ENCODE measurements at regions not wholly inside any gene's neighbourhood (a gene's known extent, or its start where the extent isn't known, plus 50 kb on each side); places are given as distances from the start of the nearest gene placed in this dataset.

DNA sequence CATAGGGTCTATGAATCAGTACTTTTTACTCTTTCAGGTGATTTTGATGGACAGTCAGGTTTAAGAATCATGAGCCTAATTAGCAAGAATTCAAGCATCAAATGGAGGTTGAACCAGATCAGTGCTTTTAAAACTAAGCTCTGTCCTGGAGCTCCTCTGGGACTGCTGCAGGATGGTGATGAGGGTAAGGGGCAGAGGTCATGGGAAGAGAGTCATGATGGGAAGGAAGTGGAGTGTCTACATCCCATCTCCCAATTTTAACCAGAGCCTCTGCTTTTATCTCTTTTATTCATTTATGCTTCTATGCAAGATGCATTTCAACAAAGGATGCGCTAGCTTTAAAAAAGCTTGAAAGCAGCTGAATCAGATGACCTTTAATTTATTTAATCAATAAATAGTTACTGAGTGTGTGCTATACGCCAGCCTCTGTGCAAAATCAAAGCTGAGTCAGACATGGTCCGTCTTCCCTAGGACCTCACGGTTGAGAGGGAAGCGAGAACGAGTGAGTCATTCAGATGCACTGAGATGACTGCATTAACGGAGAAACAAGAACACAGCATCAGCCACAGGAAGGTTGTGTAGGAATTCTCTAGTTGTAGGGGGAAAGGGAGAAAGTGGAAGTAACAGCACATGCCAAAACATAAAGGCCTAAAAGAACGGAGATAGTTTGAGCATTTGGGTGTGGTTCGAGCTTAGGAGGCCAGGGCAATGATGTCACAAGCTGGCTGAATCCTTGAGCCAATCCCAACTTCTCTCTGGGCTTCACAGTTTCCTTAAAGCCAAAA lies 441.6 kb upstream of the BRINP1 start:
- H3K4me3 ChIP-seq: no peak overlapping the region
- H3K27ac ChIP-seq: no peak overlapping the region
- H3K4me1 ChIP-seq: no peaks in the 10 kb centered on the region
- ATAC-seq (no peak), DNase-seq (no peak)
- no peaks in the 10 kb centered on the region for H3K27me3 ChIP-seq (ENCODE audit: low read depth)
- intact Hi-C loops (cut with DNase I): no loop called here
- H3K36me3 ChIP-seq: no peaks in the 10 kb centered on the region
- no peaks in the 10 kb centered on the region for H3K9me3 ChIP-seq
- TF ChIP-seq, protein P1, sequence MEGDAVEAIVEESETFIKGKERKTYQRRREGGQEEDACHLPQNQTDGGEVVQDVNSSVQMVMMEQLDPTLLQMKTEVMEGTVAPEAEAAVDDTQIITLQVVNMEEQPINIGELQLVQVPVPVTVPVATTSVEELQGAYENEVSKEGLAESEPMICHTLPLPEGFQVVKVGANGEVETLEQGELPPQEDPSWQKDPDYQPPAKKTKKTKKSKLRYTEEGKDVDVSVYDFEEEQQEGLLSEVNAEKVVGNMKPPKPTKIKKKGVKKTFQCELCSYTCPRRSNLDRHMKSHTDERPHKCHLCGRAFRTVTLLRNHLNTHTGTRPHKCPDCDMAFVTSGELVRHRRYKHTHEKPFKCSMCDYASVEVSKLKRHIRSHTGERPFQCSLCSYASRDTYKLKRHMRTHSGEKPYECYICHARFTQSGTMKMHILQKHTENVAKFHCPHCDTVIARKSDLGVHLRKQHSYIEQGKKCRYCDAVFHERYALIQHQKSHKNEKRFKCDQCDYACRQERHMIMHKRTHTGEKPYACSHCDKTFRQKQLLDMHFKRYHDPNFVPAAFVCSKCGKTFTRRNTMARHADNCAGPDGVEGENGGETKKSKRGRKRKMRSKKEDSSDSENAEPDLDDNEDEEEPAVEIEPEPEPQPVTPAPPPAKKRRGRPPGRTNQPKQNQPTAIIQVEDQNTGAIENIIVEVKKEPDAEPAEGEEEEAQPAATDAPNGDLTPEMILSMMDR (IDR thresholded peaks at IDR 0.05): no peak

DNA sequence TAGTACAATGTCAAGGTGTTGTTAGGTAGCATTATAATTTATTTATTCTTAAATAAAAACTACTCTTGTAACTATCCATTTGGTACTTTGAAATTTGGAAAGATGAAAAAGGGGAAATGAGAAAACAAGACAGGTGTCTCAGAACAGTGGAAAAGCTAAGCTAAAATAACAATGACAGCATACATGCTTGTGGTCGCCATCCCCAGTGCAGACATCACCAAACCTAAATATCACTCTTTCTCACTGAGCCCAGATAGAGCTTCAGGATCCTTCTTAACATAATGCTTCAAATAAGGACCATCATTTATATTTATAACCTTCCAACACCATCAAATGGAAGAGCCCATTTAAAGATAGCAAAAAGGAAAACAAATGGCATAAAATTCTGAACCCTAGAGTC lies 434.4 kb upstream of the BRINP1 start:
- no peaks in the 10 kb centered on the region for H3K27me3 ChIP-seq (ENCODE audit: low read depth)
- peaks cover 14% of the 10 kb centered on the region for H3K4me1 ChIP-seq
- ATAC-seq (no peak), DNase-seq (no peak)
- no peaks in the 10 kb centered on the region for H3K36me3 ChIP-seq
- TF ChIP-seq, protein P1 (IDR thresholded peaks at IDR 0.05): no peak
- no peak overlapping the region for H3K4me3 ChIP-seq
- no peaks in the 10 kb centered on the region for H3K9me3 ChIP-seq
- intact Hi-C loops (cut with DNase I): no loop called here
- no peak overlapping the region for H3K27ac ChIP-seq

DNA sequence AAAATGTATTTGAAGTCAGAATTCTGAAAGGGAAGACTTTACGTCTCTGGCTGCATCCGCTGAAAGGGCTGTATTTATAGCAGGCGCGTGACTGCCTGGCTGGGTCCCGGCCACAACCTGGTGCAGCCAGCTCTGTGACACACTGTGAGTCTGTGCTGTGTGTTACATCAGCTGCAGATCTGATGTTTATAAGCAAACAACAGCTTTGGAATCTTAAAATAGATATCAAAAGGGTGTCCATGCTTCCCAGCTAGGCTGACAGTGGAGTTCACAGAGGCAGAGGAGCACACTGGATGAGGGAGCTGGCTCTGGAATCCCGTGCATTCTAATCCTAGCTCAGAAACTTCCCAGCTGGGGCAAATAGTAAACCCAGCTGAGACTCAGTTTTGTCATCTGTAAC lies 433.4 kb upstream of the BRINP1 start:
- intact Hi-C loops (cut with DNase I): no loop called here
- H3K36me3 ChIP-seq: no peaks in the 10 kb centered on the region
- H3K4me3 ChIP-seq: no peak overlapping the region
- no peaks in the 10 kb centered on the region for H3K9me3 ChIP-seq
- no peaks in the 10 kb centered on the region for H3K27me3 ChIP-seq (ENCODE audit: low read depth)
- TF ChIP-seq, protein P1 (IDR thresholded peaks at IDR 0.05): no peak
- ATAC-seq: peak; percentile 24 to 75
- peaks cover 14% of the 10 kb centered on the region for H3K4me1 ChIP-seq
- H3K27ac ChIP-seq: peak overlapping the region; percentile 25
- DNase-seq: peak; percentile 45

DNA sequence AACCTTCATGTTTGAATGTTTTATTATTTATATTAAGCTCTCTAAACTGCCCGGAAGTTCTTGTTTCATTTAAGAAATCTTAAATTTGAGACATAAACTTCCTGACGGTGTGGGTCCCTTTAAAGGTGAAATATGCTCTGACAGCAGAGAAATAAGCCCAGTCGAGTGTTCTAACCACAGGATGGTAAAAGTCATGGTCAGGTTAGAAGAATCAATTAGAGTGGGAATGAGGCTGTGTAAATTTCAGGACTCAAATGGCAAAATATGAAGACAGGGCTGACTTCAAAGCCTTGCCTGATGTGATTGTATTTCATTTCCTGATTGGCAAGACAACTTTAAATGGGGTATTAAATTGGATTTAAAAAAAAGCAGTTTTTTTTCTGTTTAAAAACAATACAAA lies 432.9 kb upstream of the BRINP1 start:
- DNase-seq (no peak), ATAC-seq (no peak)
- H3K9me3 ChIP-seq: no peaks in the 10 kb centered on the region
- H3K27me3 ChIP-seq (ENCODE audit: low read depth): no peaks in the 10 kb centered on the region
- intact Hi-C loops (cut with DNase I): no loop called here
- no peak overlapping the region for H3K4me3 ChIP-seq
- H3K27ac ChIP-seq: peak overlapping the region; percentile 25
- H3K36me3 ChIP-seq: no peaks in the 10 kb centered on the region
- peaks cover 14% of the 10 kb centered on the region for H3K4me1 ChIP-seq
- TF ChIP-seq, protein P1 (IDR thresholded peaks at IDR 0.05): no peak

DNA sequence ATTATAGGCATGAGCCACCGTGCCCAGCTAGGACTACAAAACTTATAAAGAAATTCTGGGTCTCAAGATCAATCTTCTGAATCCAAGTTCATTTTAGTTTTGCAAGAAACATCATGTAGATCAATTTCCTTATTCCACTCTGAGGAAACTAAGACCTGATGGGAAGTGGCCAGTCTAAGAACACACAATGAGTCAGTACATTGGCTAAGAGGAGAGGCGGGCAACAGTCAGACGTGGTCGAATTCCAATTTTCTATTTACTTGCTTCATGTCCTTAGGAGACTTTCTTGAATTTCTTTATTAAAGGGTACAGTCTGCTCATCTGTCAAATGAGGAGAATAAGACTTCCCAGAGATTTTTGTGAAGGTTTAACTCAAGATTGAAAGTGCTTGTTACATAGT lies 432.1 kb upstream of the BRINP1 start:
- ATAC-seq: no peak
- DNase-seq: no peak
- intact Hi-C loops (cut with DNase I): no loop called here
- H3K4me1 ChIP-seq: peaks cover 14% of the 10 kb centered on the region
- no peak overlapping the region for H3K27ac ChIP-seq
- no peaks in the 10 kb centered on the region for H3K9me3 ChIP-seq
- TF ChIP-seq, protein P1 (IDR thresholded peaks at IDR 0.05): no peak
- H3K27me3 ChIP-seq (ENCODE audit: low read depth): no peaks in the 10 kb centered on the region
- no peak overlapping the region for H3K4me3 ChIP-seq
- no peaks in the 10 kb centered on the region for H3K36me3 ChIP-seq
